ENCODE measurements at regions not wholly inside any gene's neighbourhood (a gene's known extent, or its start where the extent isn't known, plus 50 kb on each side); places are given as distances from the start of the nearest gene placed in this dataset.
"Not testable (repeated sequence)": the region's sequence is repeated elsewhere in the genome, so short reads cannot be mapped to it uniquely, and the experiment has no call there.

- Histone ChIP-seq H3K9me3 (no peaks in the 10 kb centered on the region), H3K4me3 (no peak overlapping the region), H3K36me3 (no peaks in the 10 kb centered on the region), H3K27me3 (peaks cover 0 to 4% (median 0%) of the 10 kb centered on the region in 9 donors), H3K4me1 (no peaks in the 10 kb centered on the region), H3K27ac (no peak overlapping the region)
- TF ChIP-seq POLR2A (IDR thresholded peaks at IDR 0.05) (no peak), CTCF (IDR thresholded peaks at IDR 0.05) (no peak)
- ATAC-seq (no peak), DNase-seq (no peak)
- intact Hi-C loops (cut with DNase I) = no loop called here
- 19 to 28% (median 21%) methylated on average over 2 of the region's 2 CpGs for WGBS, 4 donors
Measured at GRCh38 chr7:122248472-122248871, 56.1 kb downstream of the FEZF1 start.

GRCh38 chr7:122238729-122239128 is 65.8 kb downstream of the FEZF1 start:
- not testable (repeated sequence) for H3K9me3 ChIP-seq, H3K27ac ChIP-seq, H3K4me1 ChIP-seq, H3K4me3 ChIP-seq, ATAC-seq, H3K27me3 ChIP-seq, H3K36me3 ChIP-seq, DNase-seq
- intact Hi-C loops (cut with DNase I) = loop anchor here in 1 of 10 donors (10.0 kb wide), 1 partner anchor 266 kb away; no protein-coding TSS in a partner anchor
- 77 to 90% (median 81%) methylated on average over 3 to 14 of the region's 14 CpGs for WGBS, 4 donors

GRCh38 chr7:122238297-122238696 is 66.3 kb downstream of the FEZF1 start:
- not testable (repeated sequence) for H3K27me3 ChIP-seq, H3K36me3 ChIP-seq, H3K4me3 ChIP-seq, ATAC-seq, DNase-seq, H3K4me1 ChIP-seq, H3K9me3 ChIP-seq, H3K27ac ChIP-seq
- intact Hi-C loops (cut with DNase I) = loop anchor here in 1 of 10 donors (10.0 kb wide), 1 partner anchor 267 kb away; no protein-coding TSS in a partner anchor
- WGBS, 4 donors = 93 to 97% (median 94%) methylated on average over 13 of the region's 13 CpGs

GRCh38 chr7:122225874-122226273 is 78.7 kb downstream of the FEZF1 start:
- WGBS, 4 donors = 75 to 81% (median 78%) methylated on average over 3 of the region's 3 CpGs
- Histone ChIP-seq H3K27me3 (peaks cover 0 to 7% (median 0%) of the 10 kb centered on the region in 9 donors), H3K4me3 (no peak overlapping the region), H3K27ac (no peak overlapping the region), H3K9me3 (peaks cover 0 to 1% (median 0%) of the 10 kb centered on the region in 12 donors), H3K36me3 (no peaks in the 10 kb centered on the region), H3K4me1 (no peaks in the 10 kb centered on the region)
- DNase-seq (no peak), ATAC-seq (no peak)
- intact Hi-C loops (cut with DNase I) = loop anchor here in 4 of 10 donors (5.0 to 10.0 kb wide), 2 partner anchors 926 to 929 kb away; no protein-coding TSS in a partner anchor
- TF ChIP-seq POLR2A (IDR thresholded peaks at IDR 0.05) (no peak), CTCF (IDR thresholded peaks at IDR 0.05) (no peak)

- intact Hi-C loops (cut with DNase I) = loop anchor here in 6 of 10 donors (2.0 to 5.0 kb wide), 4 partner anchors 308 to 933 kb away; no protein-coding TSS in a partner anchor
- no peak for DNase-seq
- H3K9me3 ChIP-seq = no peaks in the 10 kb centered on the region
Measured at GRCh38 chr7:122219253-122219865, 75.3 kb upstream of the AASS start.

More at GRCh38 chr7:122219253-122219865, 75.3 kb upstream of the AASS start:
- Histone ChIP-seq H3K27ac (no peak overlapping the region), H3K4me1 (no peaks in the 10 kb centered on the region), H3K4me3 (no peak overlapping the region), H3K36me3 (no peaks in the 10 kb centered on the region), H3K27me3 (no peaks in the 10 kb centered on the region)
- TF ChIP-seq POLR2A (IDR thresholded peaks at IDR 0.05) (no peak), CTCF (IDR thresholded peaks at IDR 0.05) (peak; percentile 36 to 70 (median 60))
- ATAC-seq = no peak
